PFSK-1 (cell line): ENCODE measurements at regions not wholly inside any gene's neighbourhood (a gene's known extent, or its start where the extent isn't known, plus 50 kb on each side); places are given as distances from the start of the nearest gene placed in this dataset.

Experiments used
- FOXP2 ChIP-seq: optimal IDR thresholded peaks from 2 replicates; pipeline ENCODE3; 2011; ENCODE audit warnings: borderline replicate concordance, control low read depth, inconsistent platforms; ENCODE audit not compliant: insufficient read depth; ENCODE audit errors: extremely low read length, extremely low read depth
- POLR2AphosphoS5 ChIP-seq: IDR thresholded peaks from 2 replicates; pipeline ENCODE4 v1.6.1; 2012; ENCODE audit warnings: low read depth, mild to moderate bottlenecking, control low read depth, low read length, moderate library complexity
- REST ChIP-seq, 2 experiments: IDR thresholded peaks; 2 replicates each; pipeline versions ENCODE4 v1.6.1 to v1.8.0; 2011 to 2012; ENCODE audit warnings: low read depth in 2 of 2, low read length in 2 of 2, control low read depth in 1 of 2, inconsistent platforms in 1 of 2, mild to moderate bottlenecking in 1 of 2, moderate library complexity in 1 of 2; ENCODE audit not compliant: insufficient read depth in 1 of 2
- SIN3A ChIP-seq: IDR thresholded peaks from 2 replicates; pipeline ENCODE4 v1.6.1; 2012; ENCODE audit warnings: mild to moderate bottlenecking, low read length, moderate library complexity, borderline replicate concordance; ENCODE audit not compliant: insufficient read depth
- TAF1 ChIP-seq: IDR thresholded peaks from 2 replicates; pipeline ENCODE4 v1.6.1; 2012; ENCODE audit warnings: low read length, control low read depth, borderline replicate concordance; ENCODE audit not compliant: insufficient read depth

- TF ChIP-seq POLR2AphosphoS5 = no peak
- no peak for TF ChIP-seq REST (IDR thresholded peaks at IDR 0.05; ENCODE audit: insufficient read depth in 1 of 2, low read depth in 2 of 2, low read length in 2 of 2)
- no peak for TF ChIP-seq FOXP2
- TF ChIP-seq TAF1 = no peak
- no peak for TF ChIP-seq SIN3A
Measured at GRCh38 chr20:48295445-48295903, 510.2 kb upstream of the SULF2 start.
